Common myeloid progenitor, CD34-positive (primary cell): ENCODE measurements at regions not wholly inside any gene's neighbourhood (a gene's known extent, or its start where the extent isn't known, plus 50 kb on each side); places are given as distances from the start of the nearest gene placed in this dataset.

Experiments used
- CTCF ChIA-PET: fragments of 350-600 bp; sonication (Branson Sonifier 250); formaldehyde crosslinking; loops from one replicate; lab custom pipeline; 2021; ENCODE audit warnings: antibody characterized with exemption; lab: Charles Lee
- POLR2A ChIA-PET: fragments of 350-600 bp; sonication (Branson Sonifier 250); formaldehyde crosslinking; loops from one replicate; lab custom pipeline; 2021; ENCODE audit warnings: antibody characterized with exemption; lab: Charles Lee
- DNase-seq, 3 donors: peaks; one replicate each; pipeline versions ENCODE4 v3.0.0 to v3.0.0-alpha.2; 2013
- H3K27ac ChIP-seq, 2 experiments: 1 replicate in 1 of 2; 2 replicates in 1 of 2; pipeline ENCODE4 v1.7.0; 2013; ENCODE audit warnings: inconsistent platforms in 2 of 2, low read length in 2 of 2, mild to moderate bottlenecking in 2 of 2, low read depth in 1 of 2, moderate library complexity in 1 of 2; ENCODE audit not compliant: severe bottlenecking in 2 of 2, insufficient read depth in 1 of 2, poor library complexity in 1 of 2
- H3K27me3 ChIP-seq, 5 experiments: replicated peaks in 2 of 5; 1 replicate in 3 of 5; 2 replicates in 2 of 5; pipeline versions ENCODE4 v1.6.1 to v1.7.0; 2013; ENCODE audit warnings: low read length in 4 of 5, mild to moderate bottlenecking in 2 of 5, moderate library complexity in 2 of 5, inconsistent platforms in 1 of 5; ENCODE audit not compliant: insufficient read depth in 5 of 5, control insufficient read depth in 4 of 5
- H3K36me3 ChIP-seq, 4 experiments: 1 replicate in 2 of 4; 2 replicates in 2 of 4; pipeline versions ENCODE4 v1.6.1 to v1.7.0; 2013; ENCODE audit warnings: low read length in 3 of 4, control low read depth in 1 of 4, mild to moderate bottlenecking in 1 of 4; ENCODE audit not compliant: control insufficient read depth in 4 of 4, insufficient read depth in 4 of 4
- H3K4me1 ChIP-seq, 4 experiments: 1 replicate in 3 of 4; 2 replicates in 1 of 4; pipeline versions ENCODE4 v1.6.1 to v1.7.1; 2013; ENCODE audit warnings: low read length in 3 of 4, mild to moderate bottlenecking in 3 of 4, control low read depth in 1 of 4, inconsistent platforms in 1 of 4, moderate library complexity in 1 of 4; ENCODE audit not compliant: control insufficient read depth in 4 of 4, insufficient read depth in 4 of 4; ENCODE audit errors: control extremely low read depth in 1 of 4
- H3K4me3 ChIP-seq, 7 experiments: 1 replicate in 4 of 7; 2 replicates in 3 of 7; pipeline versions ENCODE4 v1.5.1 to v1.7.0; 2013; ENCODE audit warnings: mild to moderate bottlenecking in 7 of 7, low read length in 6 of 7, moderate library complexity in 6 of 7, inconsistent platforms in 2 of 7, low read depth in 2 of 7, control low read depth in 1 of 7; ENCODE audit not compliant: insufficient read depth in 4 of 7, control insufficient read depth in 1 of 7; ENCODE audit errors: extremely low read depth in 1 of 7
- H3K9me3 ChIP-seq, 5 experiments: 1 replicate in 4 of 5; 2 replicates in 1 of 5; pipeline versions ENCODE4 v1.6.1 to v1.7.1; 2013; ENCODE audit warnings: low read length in 4 of 5, mild to moderate bottlenecking in 2 of 5, inconsistent platforms in 1 of 5, low read depth in 1 of 5, moderate library complexity in 1 of 5; ENCODE audit not compliant: control insufficient read depth in 4 of 5, insufficient read depth in 2 of 5; ENCODE audit errors: control extremely low read depth in 1 of 5
- WGBS: methylation state at CpG from one replicate; pipeline ENCODE4 v1.1.5; 2013; ENCODE audit not compliant: insufficient coverage; 5-methylcytosine and 5-hydroxymethylcytosine counted together

GRCh38 chr2:212923393-212923792, 228.0 kb downstream of the IKZF2 start:
- Histone ChIP-seq H3K27ac (no peak overlapping the region), H3K27me3 (no peaks in the 10 kb centered on the region), H3K9me3 (peaks cover 0 to 3% (median 0%) of the 10 kb centered on the region in 5 experiments), H3K4me1 (no peaks in the 10 kb centered on the region), H3K4me3 (no peak overlapping the region), H3K36me3 (no peaks in the 10 kb centered on the region)
- CTCF ChIA-PET: no interaction called here
- WGBS: no CpG with 5 or more reads among the region's 1 CpG
- POLR2A ChIA-PET: no interaction called here
- no peak for DNase-seq

GRCh38 chr2:212922701-212923100, 228.7 kb downstream of the IKZF2 start:
- no peak for DNase-seq
- no peak overlapping the region for H3K4me3 ChIP-seq
- H3K27ac ChIP-seq: no peak overlapping the region
- H3K4me1 ChIP-seq: no peaks in the 10 kb centered on the region
- no peaks in the 10 kb centered on the region for H3K36me3 ChIP-seq
- WGBS: 87% methylated on average over 2 of the region's 2 CpGs
- POLR2A ChIA-PET: no interaction called here
- no peaks in the 10 kb centered on the region for H3K27me3 ChIP-seq
- H3K9me3 ChIP-seq: peaks cover 0 to 3% (median 0%) of the 10 kb centered on the region in 5 experiments
- CTCF ChIA-PET: no interaction called here

DNA sequence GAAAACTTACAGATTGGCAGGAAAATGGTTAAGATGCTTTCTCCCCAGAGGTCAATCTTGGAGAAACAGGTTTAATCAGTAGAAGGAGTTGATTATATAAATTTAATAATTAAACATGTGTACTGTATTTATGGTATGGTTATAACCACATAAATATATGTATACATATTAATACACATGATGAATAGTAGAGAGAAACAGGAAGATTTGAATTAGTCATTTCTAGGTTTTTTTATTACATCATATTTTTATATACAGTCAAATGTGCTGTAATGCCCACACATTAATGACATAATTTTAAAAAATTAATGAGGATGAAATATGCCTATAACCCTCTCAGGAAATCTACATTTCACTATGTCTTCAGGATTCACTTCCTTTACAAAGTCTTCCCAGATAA, 229.7 kb downstream of the IKZF2 start:
- Histone ChIP-seq H3K36me3 (no peaks in the 10 kb centered on the region), H3K9me3 (peaks cover 0 to 3% (median 0%) of the 10 kb centered on the region in 5 experiments), H3K4me1 (no peaks in the 10 kb centered on the region), H3K4me3 (no peak overlapping the region), H3K27me3 (no peaks in the 10 kb centered on the region), H3K27ac (no peak overlapping the region)
- ChIA-PET CTCF (interaction anchor here (0.5 kb wide), 1 partner anchor 36 kb away, joined by 3 read pairs; no protein-coding TSS in a partner anchor), POLR2A (no interaction called here)
- DNase-seq: no peak

DNA sequence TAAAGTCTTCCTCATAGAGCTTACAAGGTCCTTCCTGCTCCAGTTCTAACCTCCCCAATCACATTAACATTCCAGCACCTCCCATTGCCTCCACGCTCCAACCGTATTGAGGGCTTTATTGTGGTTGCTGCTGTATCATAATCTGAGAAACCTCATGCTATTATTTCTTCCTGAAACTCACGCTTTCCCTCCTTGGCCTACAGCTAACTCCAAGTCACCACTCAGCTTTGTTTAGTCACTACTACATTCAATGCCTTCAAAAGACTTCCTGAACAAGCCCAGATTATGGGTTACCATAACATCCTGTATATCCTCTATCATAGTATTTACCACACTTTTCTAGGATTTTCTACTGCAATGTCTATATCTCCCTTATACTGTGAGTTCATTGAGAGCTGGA, 230.4 kb downstream of the IKZF2 start:
- Histone ChIP-seq H3K27me3 (no peaks in the 10 kb centered on the region), H3K4me1 (peaks cover 0 to under 1% (median 0%) of the 10 kb centered on the region in 4 experiments), H3K4me3 (no peak overlapping the region), H3K36me3 (no peaks in the 10 kb centered on the region), H3K9me3 (peaks cover 0 to 3% (median 0%) of the 10 kb centered on the region in 5 experiments), H3K27ac (no peak overlapping the region)
- DNase-seq: peak in 2 of 3 donors; percentile 27 to 30
- 57% methylated on average over 1 of the region's 3 CpGs for WGBS
- ChIA-PET CTCF (no interaction called here), POLR2A (no interaction called here)

DNA sequence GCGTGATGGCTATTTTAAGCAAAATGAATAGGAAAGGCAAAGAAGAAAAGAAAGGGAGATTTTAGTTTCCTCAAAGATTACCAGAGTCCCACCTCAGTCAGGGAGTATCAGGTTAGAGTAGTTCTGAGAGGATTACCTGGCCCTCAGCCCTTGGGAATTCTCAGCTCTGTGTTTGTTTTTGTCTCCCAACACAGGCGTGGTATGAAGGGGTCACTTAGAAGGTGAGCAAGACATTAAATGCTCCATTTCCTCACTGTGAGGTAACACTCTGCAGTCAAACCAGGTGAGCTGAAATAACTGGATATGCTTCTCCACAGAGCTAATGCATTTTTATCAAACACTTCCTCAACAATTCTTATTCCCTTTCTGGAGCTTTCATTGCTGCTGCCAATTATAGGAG, 232.2 kb downstream of the IKZF2 start:
- Histone ChIP-seq H3K4me1 (peaks cover 7 to 18% (median 12%) of the 10 kb centered on the region in 4 experiments), H3K36me3 (no peaks in the 10 kb centered on the region), H3K4me3 (no peak overlapping the region), H3K27me3 (no peaks in the 10 kb centered on the region), H3K27ac (no peak overlapping the region), H3K9me3 (no peaks in the 10 kb centered on the region)
- ChIA-PET POLR2A (no interaction called here), CTCF (interaction anchor here (0.7 kb wide), 1 partner anchor 1355 kb away, joined by 3 read pairs; no protein-coding TSS in a partner anchor)
- no peak for DNase-seq
- no CpG with 5 or more reads among the region's 2 CpGs for WGBS

DNA sequence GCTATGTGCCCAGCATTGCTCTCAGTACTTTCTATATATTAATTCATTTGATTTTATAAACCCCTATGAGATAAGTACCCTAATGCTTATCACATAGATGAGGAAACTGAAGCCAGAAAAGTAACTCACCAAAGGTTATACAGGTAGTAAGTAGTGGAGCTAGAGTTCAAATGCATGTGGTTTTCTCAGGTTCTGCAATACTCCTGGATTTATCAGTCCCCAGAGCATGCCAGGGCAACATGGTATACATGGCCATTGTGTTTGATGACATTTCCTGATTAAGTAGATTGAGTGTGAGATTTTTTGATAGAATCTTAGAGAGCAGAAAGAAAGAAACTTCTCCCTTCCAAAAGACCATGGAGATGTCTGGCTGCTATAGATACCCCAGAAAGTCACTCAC, 233.1 kb downstream of the IKZF2 start:
- Histone ChIP-seq H3K27ac (no peak overlapping the region), H3K4me1 (peaks cover 7 to 24% (median 14%) of the 10 kb centered on the region in 4 experiments), H3K9me3 (no peaks in the 10 kb centered on the region), H3K36me3 (no peaks in the 10 kb centered on the region), H3K27me3 (no peaks in the 10 kb centered on the region), H3K4me3 (no peak overlapping the region)
- POLR2A ChIA-PET: no interaction called here
- no peak for DNase-seq
- CTCF ChIA-PET: interaction anchor here (0.6 kb wide), 1 partner anchor 111 kb away, joined by 3 read pairs; no protein-coding TSS in a partner anchor

GRCh38 chr2:212915121-212915782, 236.2 kb downstream of the IKZF2 start:
- no peak for DNase-seq
- Histone ChIP-seq H3K9me3 (no peaks in the 10 kb centered on the region), H3K27ac (no peak overlapping the region), H3K27me3 (no peaks in the 10 kb centered on the region), H3K4me3 (no peak overlapping the region), H3K4me1 (peaks cover 7 to 24% (median 14%) of the 10 kb centered on the region in 4 experiments), H3K36me3 (no peaks in the 10 kb centered on the region)
- no CpG with 5 or more reads among the region's 4 CpGs for WGBS
- CTCF ChIA-PET: no interaction called here
- POLR2A ChIA-PET: no interaction called here
